BLaER1 treated with 17β-estradiol and CSF1 and Interleukin-3, amounts not matched to agents 10 nM and 100 nM (cell line): ENCODE measurements at regions not wholly inside any gene's neighbourhood (a gene's known extent, or its start where the extent isn't known, plus 50 kb on each side); places are given as distances from the start of the nearest gene placed in this dataset.
A peak's percentile ranks its signal among the peaks of the same experiment; 100 is the strongest.
"Not testable (repeated sequence)": the region's sequence is repeated elsewhere in the genome, so short reads cannot be mapped to it uniquely, and the experiment has no call there.

Experiments
- H3K27ac ChIP-seq, 11 experiments: shearing (Covaris generic); formaldehyde crosslinking; 2 replicates each; pipeline ENCODE4 v1.8.1; 2022
- H3K27me3 ChIP-seq, 11 experiments: shearing (Covaris generic); formaldehyde crosslinking; 2 replicates each; pipeline ENCODE4 v1.8.1; 2022
- H3K36me3 ChIP-seq, 11 experiments: shearing (Covaris generic); formaldehyde crosslinking; 2 replicates each; pipeline ENCODE4 v1.8.1; 2022
- H3K4me1 ChIP-seq, 10 experiments: shearing (Covaris generic); formaldehyde crosslinking; 2 replicates each; pipeline ENCODE4 v1.8.1; 2022
- H3K4me2 ChIP-seq, 11 experiments: shearing (Covaris generic); formaldehyde crosslinking; 2 replicates each; pipeline ENCODE4 v1.8.1; 2022
- H3K4me3 ChIP-seq, 10 experiments: shearing (Covaris generic); formaldehyde crosslinking; 2 replicates each; pipeline ENCODE4 v1.8.1; 2022
- H3K9ac ChIP-seq, 11 experiments: shearing (Covaris generic); formaldehyde crosslinking; 2 replicates each; pipeline ENCODE4 v1.8.1; 2022
- H3K9me3 ChIP-seq, 11 experiments: shearing (Covaris generic); formaldehyde crosslinking; replicated peaks in 1 of 11; 2 replicates each; pipeline ENCODE4 v1.8.1; 2022
- H4K20me1 ChIP-seq, 11 experiments: shearing (Covaris generic); formaldehyde crosslinking; 2 replicates each; pipeline ENCODE4 v1.8.1; 2022
- Cebpa-rat ChIP-seq, 11 experiments: shearing (Covaris generic); IDR thresholded peaks; 2 replicates each; pipeline ENCODE4 v1.8.1; 2022

DNA sequence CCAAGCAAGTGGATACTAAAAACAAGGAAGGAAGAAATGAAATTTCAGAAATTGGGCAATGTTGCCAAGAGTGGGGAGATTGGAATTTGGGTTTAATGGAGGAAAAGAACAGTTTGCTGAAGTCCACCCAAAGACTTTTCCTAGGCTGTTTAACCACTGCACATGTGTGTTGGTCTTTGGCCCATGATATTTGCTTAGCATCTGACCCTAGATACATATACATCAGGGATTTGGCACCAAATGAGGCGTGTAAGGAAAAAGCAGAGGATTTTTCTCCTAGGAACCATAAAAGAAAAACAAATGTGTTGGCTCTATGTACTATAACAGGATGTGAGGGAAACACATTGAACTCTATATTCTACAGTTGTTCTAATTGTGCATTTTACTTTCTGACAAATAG is 80.7 kb upstream of the CD28 start:
- Histone ChIP-seq H4K20me1 (no peaks in the 10 kb centered on the region), H3K9ac (no peak overlapping the region), H3K36me3 (no peaks in the 10 kb centered on the region), H3K4me2 (no peak overlapping the region), H3K27ac (no peak overlapping the region), H3K9me3 (0 out of 22 replicates have a peak, but pooled peaks cover 0 to 4% (median 0%) of the 10 kb centered on the region in 11 experiments), H3K4me1 (peaks cover 0 to 6% (median 4%) of the 10 kb centered on the region in 10 experiments; a peak in 3 of 20 replicates), H3K27me3 (no peaks in the 10 kb centered on the region), H3K4me3 (no peak overlapping the region)
- TF ChIP-seq Cebpa-rat (IDR thresholded peaks at IDR 0.05): no peak

DNA sequence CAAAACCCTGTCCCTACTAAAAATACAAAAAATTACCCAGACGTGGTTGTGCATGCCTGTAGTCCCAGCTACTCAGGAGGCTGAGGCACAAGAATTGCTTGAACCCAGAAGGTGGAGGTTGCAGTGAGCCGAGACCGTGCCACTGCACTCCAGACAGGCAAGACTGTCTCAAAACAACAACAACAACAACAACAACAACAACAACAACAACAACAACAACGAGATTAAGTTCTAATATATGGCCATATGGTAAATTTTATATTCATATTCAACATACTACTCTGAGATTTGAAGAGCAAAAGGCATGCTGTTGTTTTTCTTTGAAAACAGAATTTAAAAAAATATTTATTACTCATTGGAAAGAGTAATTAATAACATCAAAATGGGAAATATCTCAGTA is 80.2 kb upstream of the CD28 start:
- not testable (repeated sequence) for H3K4me2 ChIP-seq, H3K9ac ChIP-seq, H3K4me3 ChIP-seq, H4K20me1 ChIP-seq, H3K4me1 ChIP-seq, H3K36me3 ChIP-seq, H3K27me3 ChIP-seq, H3K9me3 ChIP-seq, H3K27ac ChIP-seq

DNA sequence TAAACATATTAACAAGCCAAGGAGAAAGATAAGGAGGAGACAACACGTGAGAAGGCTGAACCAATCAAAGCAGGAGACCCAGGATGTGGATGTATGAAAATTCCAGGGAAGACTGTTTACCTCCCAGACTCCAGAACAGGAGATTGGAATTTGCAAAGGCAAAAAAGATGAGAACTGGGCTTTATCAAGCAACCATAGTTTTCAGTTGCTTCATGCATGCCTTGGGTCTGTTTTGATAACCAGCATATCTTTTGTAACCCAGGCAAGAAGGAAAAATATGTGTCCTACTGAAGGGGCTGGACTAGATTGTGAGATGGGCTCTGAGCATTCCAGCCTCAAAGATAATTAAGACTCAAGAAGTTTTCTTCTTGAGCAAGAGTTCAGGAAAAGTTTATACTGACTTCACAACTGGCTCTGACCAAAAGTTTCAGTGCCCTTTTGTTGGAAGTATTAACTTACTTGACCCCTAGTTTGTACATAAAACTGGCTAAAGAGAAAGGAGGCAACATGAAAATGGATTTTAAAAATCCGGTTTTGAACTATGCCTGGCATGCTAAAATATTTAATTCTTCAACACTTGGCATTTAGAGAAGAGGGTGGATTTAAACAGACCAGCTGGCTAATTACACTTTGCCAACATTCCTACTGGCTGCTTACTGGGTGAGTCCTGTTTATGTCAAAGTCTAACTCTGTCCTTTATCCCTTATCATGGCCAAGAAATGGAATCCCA is 79.3 kb upstream of the CD28 start:
- Histone ChIP-seq H3K9ac (no peak overlapping the region), H3K9me3 (no peaks in the 10 kb centered on the region), H3K4me3 (no peak overlapping the region), H3K27me3 (no peaks in the 10 kb centered on the region), H4K20me1 (no peaks in the 10 kb centered on the region), H3K27ac (no peak overlapping the region), H3K4me2 (no peak overlapping the region), H3K36me3 (no peaks in the 10 kb centered on the region), H3K4me1 (peaks cover 0 to 6% (median 4%) of the 10 kb centered on the region in 10 experiments; a peak in 3 of 20 replicates)
- no peak for TF ChIP-seq Cebpa-rat (IDR thresholded peaks at IDR 0.05)

DNA sequence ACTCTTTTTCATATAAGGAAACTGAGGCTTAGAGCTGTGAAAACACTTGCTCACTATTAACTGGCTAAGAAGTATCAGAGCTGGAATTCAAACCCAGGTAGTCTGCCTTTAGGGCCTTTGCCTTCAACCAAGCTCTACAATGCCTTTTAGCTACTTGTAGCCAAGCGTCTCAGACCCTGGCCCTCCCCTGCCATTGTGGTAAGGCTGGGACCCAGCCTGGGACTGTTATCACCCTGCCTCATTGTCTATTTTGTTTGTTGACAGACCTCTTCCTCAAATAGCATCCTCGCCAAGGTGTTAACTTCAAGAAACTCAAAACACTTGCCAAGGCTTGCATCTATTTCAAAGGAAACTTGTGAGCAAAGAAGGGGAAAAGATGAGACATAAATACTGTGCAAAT is 76.7 kb upstream of the CD28 start:
- Histone ChIP-seq H3K4me3 (no peak overlapping the region), H3K4me1 (peaks cover 0 to 6% (median 2%) of the 10 kb centered on the region in 10 experiments; a peak in 2 of 20 replicates), H3K9me3 (no peaks in the 10 kb centered on the region), H3K4me2 (peak overlapping the region in 4 of 11 experiments; percentile 10 to 15 (median 12); a peak in 2 of 22 replicates), H3K27me3 (no peaks in the 10 kb centered on the region), H3K36me3 (no peaks in the 10 kb centered on the region), H3K27ac (no peak overlapping the region), H4K20me1 (no peaks in the 10 kb centered on the region), H3K9ac (no peak overlapping the region)
- no peak for TF ChIP-seq Cebpa-rat (IDR thresholded peaks at IDR 0.05)

DNA sequence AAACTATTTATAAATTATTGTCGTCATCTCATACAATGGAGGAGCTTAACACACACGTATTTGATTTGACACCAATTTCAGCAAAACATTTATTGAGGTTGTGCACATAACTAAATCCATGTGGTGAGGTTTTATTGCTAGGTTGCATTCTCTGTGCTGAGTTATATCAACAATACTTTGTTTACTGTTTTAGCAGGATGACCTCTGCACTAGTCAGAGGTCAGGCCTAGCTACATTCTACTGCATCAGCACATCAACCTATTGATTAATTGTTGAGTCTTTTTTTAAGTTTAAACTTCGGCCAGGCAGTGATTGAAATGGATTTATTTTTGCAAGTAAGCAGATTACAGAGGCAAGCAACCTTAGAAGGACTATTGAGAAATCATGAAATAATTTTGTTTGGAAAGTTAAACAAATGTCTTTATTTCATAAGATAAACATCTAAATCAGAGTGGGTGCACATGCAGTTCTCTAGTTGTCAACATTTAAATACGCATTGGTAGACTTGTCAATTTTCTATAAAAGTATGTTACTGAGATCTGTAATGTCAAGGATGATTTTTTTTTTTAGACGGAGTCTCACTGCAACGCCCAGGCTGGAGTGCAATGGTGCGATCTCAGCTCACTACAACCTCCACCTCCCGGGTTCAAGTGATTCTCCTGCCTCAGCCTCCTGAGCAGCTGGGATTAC is 75.2 kb upstream of the CD28 start:
- Histone ChIP-seq H3K27ac (no peak overlapping the region), H4K20me1 (no peaks in the 10 kb centered on the region), H3K9me3 (no peaks in the 10 kb centered on the region), H3K36me3 (no peaks in the 10 kb centered on the region), H3K4me2 (no peak overlapping the region), H3K27me3 (no peaks in the 10 kb centered on the region), H3K4me3 (no peak overlapping the region), H3K9ac (no peak overlapping the region), H3K4me1 (peaks cover 6 to 18% (median 13%) of the 10 kb centered on the region in 10 experiments)
- no peak for TF ChIP-seq Cebpa-rat (IDR thresholded peaks at IDR 0.05)

DNA sequence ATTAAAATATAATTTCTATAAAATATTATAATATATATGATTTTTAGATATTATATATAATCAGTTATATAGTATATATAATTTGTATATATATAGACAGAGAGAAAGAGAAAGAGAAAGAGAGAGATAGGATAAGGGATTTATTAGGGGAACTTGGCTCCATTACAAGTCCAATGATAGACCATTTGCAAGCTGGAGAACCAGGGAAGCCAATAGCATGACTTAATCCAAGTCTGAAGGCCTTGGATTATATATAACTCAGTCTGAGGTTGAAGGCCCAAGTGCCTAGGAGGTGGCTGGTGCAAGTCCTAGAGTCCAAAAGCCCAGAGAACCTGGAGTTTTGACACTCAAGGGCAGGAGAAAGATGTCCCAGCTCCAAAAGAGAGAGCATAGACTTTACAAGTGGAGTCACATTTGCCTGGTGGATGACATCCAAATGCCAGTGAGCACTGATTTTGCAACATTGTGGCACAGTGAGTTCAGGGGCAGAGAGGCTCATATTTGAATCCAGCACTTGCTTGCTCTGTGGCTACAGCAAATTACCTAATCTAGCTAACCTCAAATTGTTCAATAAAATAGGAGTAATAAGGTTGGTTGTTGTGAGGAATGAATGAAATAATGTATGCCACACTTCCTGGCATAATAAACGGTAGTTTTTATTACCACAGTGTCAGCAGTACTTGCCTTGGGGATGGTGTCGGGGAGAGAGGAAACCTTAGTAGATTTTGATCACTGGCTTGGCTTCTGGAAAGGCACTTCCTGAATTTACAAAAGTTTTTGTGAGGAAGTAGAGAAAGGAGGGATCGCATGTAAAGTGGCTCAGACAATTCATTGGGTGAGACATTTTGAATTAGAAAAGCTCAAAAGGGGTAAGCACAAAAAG is 69.6 kb upstream of the CD28 start:
- peaks cover 0 to 9% (median 3%) of the 10 kb centered on the region in 11 experiments; a peak in 12 of 22 replicates for H3K9me3 ChIP-seq
- H3K27ac ChIP-seq: peak overlapping the region; percentile 1 to 82 (median 70); a peak in 21 of 22 replicates
- H3K4me1 ChIP-seq: peaks cover 32 to 40% (median 35%) of the 10 kb centered on the region in 10 experiments
- no peaks in the 10 kb centered on the region for H4K20me1 ChIP-seq
- no peaks in the 10 kb centered on the region for H3K36me3 ChIP-seq
- H3K4me2 ChIP-seq: peak overlapping the region; percentile 62 to 85 (median 77)
- peak in 9 of 11 experiments; percentile 31 to 75 (median 67); a peak in 13 of 22 replicates for TF ChIP-seq Cebpa-rat (IDR thresholded peaks at IDR 0.05)
- H3K4me3 ChIP-seq: no peak overlapping the region
- no peaks in the 10 kb centered on the region for H3K27me3 ChIP-seq
- H3K9ac ChIP-seq: peak overlapping the region in 8 of 11 experiments; percentile 12 to 62 (median 44); a peak in 11 of 22 replicates

DNA sequence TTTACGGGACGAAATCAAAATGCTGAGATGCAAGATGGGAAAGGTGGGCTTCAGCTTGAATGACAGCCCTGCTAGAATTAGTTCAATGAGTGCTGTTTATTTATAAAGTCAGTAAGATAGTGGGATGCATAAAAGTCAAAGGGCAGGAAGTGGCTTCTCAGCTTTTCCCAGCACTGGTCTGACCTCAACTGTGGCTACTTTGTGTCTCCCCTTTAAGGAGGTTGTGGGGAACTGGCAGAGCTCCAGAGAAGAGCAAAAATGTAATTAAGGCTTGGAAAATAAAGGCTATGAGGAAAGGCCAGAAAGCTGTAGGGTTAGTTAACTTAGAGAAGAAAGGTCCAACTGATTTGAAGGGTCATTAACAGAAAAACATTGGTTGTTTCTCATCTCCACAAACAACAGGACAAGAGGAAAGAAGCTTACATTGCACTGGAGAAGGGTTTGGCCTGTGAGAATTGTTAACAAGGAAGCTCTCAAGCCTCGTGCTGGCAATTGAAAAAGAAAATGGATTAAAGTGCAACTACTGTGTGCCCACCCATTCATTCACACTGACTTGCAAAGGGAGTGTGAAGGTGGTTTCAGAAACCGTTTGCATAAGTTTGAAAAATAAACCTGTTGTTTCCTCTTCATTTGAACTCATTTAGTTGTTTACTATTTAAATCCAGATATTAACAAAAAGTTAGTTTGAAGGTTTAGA is 68.8 kb upstream of the CD28 start:
- H3K9ac ChIP-seq: peak overlapping the region in 6 of 11 experiments; percentile 19 to 62 (median 46); a peak in 12 of 22 replicates
- H3K9me3 ChIP-seq: peaks cover 0 to 16% (median 11%) of the 10 kb centered on the region in 11 experiments; a peak in 13 of 22 replicates
- no peaks in the 10 kb centered on the region for H3K27me3 ChIP-seq
- H3K27ac ChIP-seq: peak overlapping the region; percentile 39 to 82 (median 70); a peak in 20 of 22 replicates
- H3K4me2 ChIP-seq: peak overlapping the region; percentile 62 to 85 (median 77)
- H3K4me1 ChIP-seq: peaks cover 32 to 40% (median 35%) of the 10 kb centered on the region in 10 experiments
- no peaks in the 10 kb centered on the region for H3K36me3 ChIP-seq
- no peak for TF ChIP-seq Cebpa-rat (IDR thresholded peaks at IDR 0.05)
- no peaks in the 10 kb centered on the region for H4K20me1 ChIP-seq
- peak overlapping the region in 1 of 10 experiments; percentile 32; a peak in 1 of 20 replicates for H3K4me3 ChIP-seq

DNA sequence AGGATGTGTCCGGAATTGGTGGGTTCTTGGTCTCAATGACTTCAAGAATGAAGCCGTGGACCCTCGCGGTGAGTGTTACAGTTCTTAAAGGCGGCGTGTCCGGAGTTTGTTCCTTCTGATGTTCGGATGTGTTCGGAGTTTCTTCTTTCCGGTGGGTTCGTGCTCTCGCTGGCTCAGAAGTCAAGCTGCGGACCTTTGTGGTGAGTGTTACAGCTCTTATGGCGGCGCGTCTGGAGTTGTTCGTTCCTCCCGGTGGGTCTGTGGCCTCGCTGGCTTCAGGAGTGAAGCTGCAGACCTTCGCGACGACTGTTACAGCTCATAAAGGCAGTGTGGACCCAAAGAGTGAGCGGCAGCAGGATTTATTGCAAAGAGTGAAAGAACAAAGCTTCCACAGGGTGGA is 64.6 kb upstream of the CD28 start:
- H3K9ac ChIP-seq, H3K27me3 ChIP-seq, H3K4me3 ChIP-seq, H3K36me3 ChIP-seq, H3K27ac ChIP-seq, H4K20me1 ChIP-seq, H3K4me2 ChIP-seq: not testable (repeated sequence)
- peaks cover 15 to 37% (median 20%) of the 10 kb centered on the region in 10 experiments for H3K4me1 ChIP-seq
- H3K9me3 ChIP-seq: peaks cover 0 to 36% (median 32%) of the 10 kb centered on the region in 11 experiments; a peak in 19 of 22 replicates

DNA sequence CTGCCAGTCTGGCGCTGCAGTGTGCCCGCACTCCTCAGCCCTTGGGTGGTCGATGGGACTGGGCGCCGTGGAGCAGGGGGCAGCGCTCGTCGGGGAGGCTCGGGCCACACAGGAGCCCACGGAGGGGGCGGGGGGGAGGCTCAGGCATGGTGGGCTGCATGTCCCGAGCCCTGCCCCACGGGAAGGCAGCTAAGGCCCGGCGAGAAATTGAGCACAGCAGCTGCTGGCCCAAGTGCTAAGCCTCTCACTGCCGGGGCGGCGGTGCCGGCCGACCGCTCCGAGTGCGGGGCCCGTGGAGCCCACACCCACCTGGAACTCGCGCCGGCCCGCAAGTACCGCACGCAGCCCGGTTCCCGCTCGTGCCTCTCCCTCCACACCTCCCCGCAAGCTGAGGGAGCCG is 63.6 kb upstream of the CD28 start:
- not testable (repeated sequence) for H3K9ac ChIP-seq, H3K4me3 ChIP-seq, H3K4me2 ChIP-seq, H3K36me3 ChIP-seq, H3K27ac ChIP-seq, H3K27me3 ChIP-seq, H4K20me1 ChIP-seq
- Histone ChIP-seq H3K4me1 (peaks cover 6 to 31% (median 10%) of the 10 kb centered on the region in 10 experiments), H3K9me3 (peaks cover 0 to 37% (median 33%) of the 10 kb centered on the region in 11 experiments; a peak in 19 of 22 replicates)
